A549 (cell line): ENCODE measurements at regions not wholly inside any gene's neighbourhood (a gene's known extent, or its start where the extent isn't known, plus 50 kb on each side); places are given as distances from the start of the nearest gene placed in this dataset.

Experiments used
- CHD2 ChIP-seq: fragments of 150-350 bp; IDR thresholded peaks from 2 replicates; pipeline ENCODE4 v1.6.1; 2014; ENCODE audit warnings: low read length; ENCODE audit not compliant: partially characterized antibody
- CTCF ChIP-seq: fragments of >200 bp; sonication (Bioruptor Twin); formaldehyde crosslinking; IDR thresholded peaks from 3 replicates; pipeline ENCODE4 v1.5.1; 2016
- EP300 ChIP-seq, 2 experiments: fragments of >200 bp; sonication (Bioruptor Twin); formaldehyde crosslinking; IDR thresholded peaks; 2 replicates in 1 of 2; 3 replicates in 1 of 2; pipeline ENCODE4 v1.6.1; 2016 to 2017
- GATA3 ChIP-seq: IDR thresholded peaks from 2 replicates; pipeline ENCODE4 v1.6.1; 2012; ENCODE audit warnings: borderline replicate concordance
- NPAS2 ChIP-seq: fragments of 250-450 bp; sonication (Bioruptor Pico); IDR thresholded peaks from 2 replicates; pipeline ENCODE4 v1.8.0; 2022; ENCODE audit warnings: mild to moderate bottlenecking, moderate library complexity, borderline replicate concordance
- POLR2A ChIP-seq: IDR thresholded peaks from 2 replicates; pipeline ENCODE4 v1.6.1; 2012; ENCODE audit warnings: mild to moderate bottlenecking, low read length
- REST ChIP-seq: fragments of 200-600 bp; sonication (generic); IDR thresholded peaks from 2 replicates; pipeline ENCODE4 v1.6.1; 2016; ENCODE audit warnings: antibody characterized with exemption, mild to moderate bottlenecking, moderate library complexity
- ZNF302 ChIP-seq: fragments of 250-450 bp; sonication (Bioruptor Pico); IDR thresholded peaks from 2 replicates; pipeline ENCODE4 v1.9.0; 2021; ENCODE audit warnings: inconsistent platforms, mild to moderate bottlenecking, moderate library complexity

GRCh38 chr13:106275446-106276032 is 259.9 kb downstream of the EFNB2 start:
- TF ChIP-seq GATA3: no peak
- no peak for TF ChIP-seq ZNF302
- no peak for TF ChIP-seq CTCF
- no peak for TF ChIP-seq POLR2A
- TF ChIP-seq CHD2: no peak
- TF ChIP-seq EP300 (IDR thresholded peaks at IDR 0.05): no peak
- TF ChIP-seq REST: no peak
- no peak for TF ChIP-seq NPAS2
